HG02678 (cell line): ENCODE measurements at regions not wholly inside any gene's neighbourhood (a gene's known extent, or its start where the extent isn't known, plus 50 kb on each side); places are given as distances from the start of the nearest gene placed in this dataset.

Experiments used
- ATAC-seq: cut with Tn5 transposase; IDR thresholded peaks from one replicate; pipeline ENCODE4 v1.9.1; 2021; ENCODE audit warnings: mild to moderate bottlenecking, moderate library complexity; ENCODE audit not compliant: unreplicated experiment

- ATAC-seq: no peak
Observed at GRCh38 chr13:72039126-72039525, 172.1 kb upstream of the DACH1 start.

- no peak for ATAC-seq
Observed at GRCh38 chr13:72029981-72030380, 163.0 kb upstream of the DACH1 start.

- no peak for ATAC-seq
Observed at GRCh38 chr13:72025836-72026235, 158.8 kb upstream of the DACH1 start.

- no peak for ATAC-seq
Observed at GRCh38 chr13:72023895-72024294, 156.9 kb upstream of the DACH1 start.

GRCh38 chr13:72005455-72005854, 138.5 kb upstream of the DACH1 start:
- ATAC-seq: no peak

- no peak for ATAC-seq
Observed at GRCh38 chr13:72004784-72005374, 137.9 kb upstream of the DACH1 start.

- no peak for ATAC-seq
Observed at GRCh38 chr13:72004246-72004645, 137.2 kb upstream of the DACH1 start.

- ATAC-seq: no peak
Observed at GRCh38 chr13:71998223-71998622, 131.2 kb upstream of the DACH1 start.

- ATAC-seq: no peak
Observed at GRCh38 chr13:71979616-71980015, 112.6 kb upstream of the DACH1 start.

- ATAC-seq: no peak
Observed at GRCh38 chr13:71977028-71977427, 110.0 kb upstream of the DACH1 start.

- ATAC-seq: no peak
Observed at GRCh38 chr13:71967990-71968389, 101.0 kb upstream of the DACH1 start.

GRCh38 chr13:71964491-71965100, 97.6 kb upstream of the DACH1 start:
- no peak for ATAC-seq

- no peak for ATAC-seq
Observed at GRCh38 chr13:71962735-71963134, 95.7 kb upstream of the DACH1 start.

GRCh38 chr13:71962126-71962525, 95.1 kb upstream of the DACH1 start:
- no peak for ATAC-seq

GRCh38 chr13:71949441-71949840, 82.4 kb upstream of the DACH1 start:
- no peak for ATAC-seq

GRCh38 chr13:71939186-71939585, 72.2 kb upstream of the DACH1 start:
- no peak for ATAC-seq

- no peak for ATAC-seq
Observed at GRCh38 chr13:71935166-71935840, 68.3 kb upstream of the DACH1 start.

- no peak for ATAC-seq
Observed at GRCh38 chr13:71924931-71925330, 57.9 kb upstream of the DACH1 start.

- no peak for ATAC-seq
Observed at GRCh38 chr13:71922194-71922593, 55.2 kb upstream of the DACH1 start.
